ENCODE measurements at regions not wholly inside any gene's neighbourhood (a gene's known extent, or its start where the extent isn't known, plus 50 kb on each side); places are given as distances from the start of the nearest gene placed in this dataset.
A peak's percentile ranks its signal among the peaks of the same experiment; 100 is the strongest.

- peaks cover 0 to 19% (median 11%) of the 10 kb centered on the region in 4 donors for H3K4me1 ChIP-seq
- no peaks in the 10 kb centered on the region for H3K27me3 ChIP-seq
- peaks cover 0 to 16% (median 0%) of the 10 kb centered on the region in 3 donors for H3K9me3 ChIP-seq
- no peak for TF ChIP-seq CTCF (IDR thresholded peaks at IDR 0.05)
- intact Hi-C loops (cut with DNase I; ENCODE audit: low total_unique reads) = no loop called here
- no peaks in the 10 kb centered on the region for H3K36me3 ChIP-seq
- no peak for DNase-seq
- H3K4me3 ChIP-seq = no peak overlapping the region
- no peak overlapping the region for H3K27ac ChIP-seq
Observed at GRCh38 chr3:150098621-150099020, 127.9 kb upstream of the PFN2 start.

DNA sequence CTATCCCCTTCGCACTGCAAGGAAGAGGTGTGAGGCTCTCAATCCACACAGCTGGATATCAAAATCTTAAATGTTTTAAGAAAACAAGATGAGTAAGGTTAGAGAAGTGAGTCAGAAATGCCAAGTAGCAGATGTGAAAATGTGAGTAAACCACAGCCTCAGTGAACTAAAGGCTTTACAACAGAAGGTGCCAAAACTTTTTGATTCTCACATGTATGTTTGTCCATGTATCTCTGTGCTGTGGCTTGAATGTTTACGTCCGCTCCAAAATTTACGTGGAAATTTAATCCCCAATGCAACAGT, 126.8 kb upstream of the PFN2 start:
- intact Hi-C loops (cut with DNase I; ENCODE audit: low total_unique reads) = no loop called here

GRCh38 chr3:150096700-150097587, 126.2 kb upstream of the PFN2 start:
- no peak for TF ChIP-seq CTCF (IDR thresholded peaks at IDR 0.05)
- Histone ChIP-seq H3K27ac (peak overlapping the region in 1 of 2 donors; percentile 4), H3K36me3 (no peaks in the 10 kb centered on the region), H3K4me3 (no peak overlapping the region), H3K27me3 (no peaks in the 10 kb centered on the region), H3K4me1 (peaks cover 0 to 19% (median 11%) of the 10 kb centered on the region in 4 donors), H3K9me3 (peaks cover 0 to 16% (median 0%) of the 10 kb centered on the region in 3 donors)
- no peak for DNase-seq
- intact Hi-C loops (cut with DNase I; ENCODE audit: low total_unique reads) = no loop called here

More for the DNA sequence above, 126.8 kb upstream of the PFN2 start:
- Histone ChIP-seq H3K27ac (peak overlapping the region in 1 of 2 donors; percentile 4), H3K4me1 (peaks cover 0 to 19% (median 11%) of the 10 kb centered on the region in 4 donors), H3K27me3 (no peaks in the 10 kb centered on the region), H3K9me3 (peaks cover 0 to 16% (median 0%) of the 10 kb centered on the region in 3 donors), H3K36me3 (no peaks in the 10 kb centered on the region), H3K4me3 (no peak overlapping the region)
- DNase-seq = no peak
- no peak for TF ChIP-seq CTCF (IDR thresholded peaks at IDR 0.05)

DNA sequence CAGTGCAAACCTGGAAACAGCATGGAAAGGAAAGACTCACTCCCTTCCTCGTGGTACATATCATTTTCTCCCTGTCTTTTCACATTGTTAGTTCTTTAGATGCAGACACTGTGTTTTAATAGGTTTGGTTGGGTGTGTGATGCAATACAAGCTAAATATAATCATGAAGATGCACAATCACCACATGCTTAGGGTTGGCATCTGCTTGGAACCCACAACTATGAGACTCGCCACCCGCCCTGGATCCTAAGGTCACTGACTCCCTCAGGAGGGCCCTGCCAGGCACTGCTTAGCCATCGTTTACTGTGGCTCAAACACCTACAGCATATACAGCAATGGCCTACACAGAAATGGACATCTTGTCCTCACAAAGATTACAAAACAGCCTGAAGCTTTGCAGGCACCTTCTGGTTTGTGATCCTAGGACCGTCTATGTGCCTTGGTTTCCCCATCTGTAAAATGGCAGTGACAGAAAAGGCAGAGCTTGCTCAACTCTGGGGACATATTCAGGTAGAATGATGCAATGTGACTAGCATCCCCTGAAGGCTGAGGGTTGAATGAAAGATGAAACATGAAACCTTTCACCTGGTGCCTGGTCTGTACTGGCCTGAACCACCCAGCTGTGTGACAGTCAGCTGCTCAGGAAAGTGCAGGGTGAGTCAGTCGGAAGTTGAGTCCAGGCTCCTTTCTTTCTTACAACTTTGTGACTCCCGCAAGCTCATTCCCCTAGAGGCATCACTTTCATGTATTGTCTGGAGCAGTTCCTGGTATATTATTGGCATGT, 123.6 kb upstream of the PFN2 start:
- Histone ChIP-seq H3K36me3 (no peaks in the 10 kb centered on the region), H3K4me1 (peaks cover 0 to 19% (median 11%) of the 10 kb centered on the region in 4 donors), H3K4me3 (no peak overlapping the region), H3K27ac (no peak overlapping the region), H3K9me3 (no peaks in the 10 kb centered on the region), H3K27me3 (no peaks in the 10 kb centered on the region)
- intact Hi-C loops (cut with DNase I; ENCODE audit: low total_unique reads) = no loop called here
- no peak for TF ChIP-seq CTCF (IDR thresholded peaks at IDR 0.05)
- no peak for DNase-seq

- peaks cover 0 to 5% (median 1%) of the 10 kb centered on the region in 4 donors for H3K4me1 ChIP-seq
- DNase-seq = no peak
- H3K9me3 ChIP-seq = no peaks in the 10 kb centered on the region
- H3K4me3 ChIP-seq = no peak overlapping the region
- no peaks in the 10 kb centered on the region for H3K27me3 ChIP-seq
- no peak for TF ChIP-seq CTCF (IDR thresholded peaks at IDR 0.05)
- intact Hi-C loops (cut with DNase I; ENCODE audit: low total_unique reads) = no loop called here
- H3K27ac ChIP-seq = no peak overlapping the region
- no peaks in the 10 kb centered on the region for H3K36me3 ChIP-seq
Observed at GRCh38 chr3:150091626-150092025, 120.9 kb upstream of the PFN2 start.
